Activated CD8-positive, alpha-beta memory T cell treated with anti-CD3 and anti-CD28 coated beads, Interleukin-2, amount 50 U/mL, for 4 hours (primary cell): ENCODE measurements at regions not wholly inside any gene's neighbourhood (a gene's known extent, or its start where the extent isn't known, plus 50 kb on each side); places are given as distances from the start of the nearest gene placed in this dataset.

Experiments
- DNase-seq: peaks from one replicate; pipeline ENCODE4 v3.0.0-alpha.2; 2020

DNA sequence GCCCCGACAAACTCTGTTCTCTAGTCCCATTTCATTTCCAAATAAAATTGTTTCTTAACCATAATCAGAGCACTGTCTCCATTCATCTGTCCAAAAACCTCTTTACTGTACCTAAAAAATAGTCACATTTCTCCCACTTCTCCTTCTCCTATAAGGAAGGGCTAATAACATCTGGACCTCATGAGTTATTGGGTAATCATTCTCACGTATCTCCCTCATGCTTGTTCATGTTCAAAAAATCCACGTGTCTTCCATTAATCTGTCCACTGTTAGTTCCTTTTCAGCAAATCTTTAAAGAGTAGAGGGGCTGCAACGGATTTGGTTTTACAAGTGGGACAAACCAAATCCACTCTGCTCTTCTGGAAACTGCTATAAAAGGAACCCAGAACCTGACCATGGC lies 1418.8 kb downstream of the MRPL39 start:
- DNase-seq: no peak

DNA sequence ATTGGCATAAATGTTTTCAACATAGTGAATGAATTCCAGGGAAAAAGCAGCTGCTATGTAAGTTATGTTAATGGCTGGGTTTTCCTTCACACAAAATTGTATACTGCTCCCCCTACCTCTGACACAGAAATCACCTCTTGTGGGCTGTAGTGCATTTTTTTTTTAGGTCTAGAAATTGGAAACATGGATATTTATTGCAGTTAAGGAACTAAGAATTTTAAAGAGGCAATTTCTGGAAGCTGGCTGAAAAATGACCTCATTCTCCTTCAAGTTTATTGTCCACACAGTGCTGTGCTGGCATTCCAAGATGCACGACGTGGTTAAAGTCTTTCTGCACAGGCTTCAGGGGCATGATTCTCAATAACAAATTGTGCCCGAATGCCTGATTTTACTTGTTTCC lies 1424.2 kb downstream of the MRPL39 start:
- no peak for DNase-seq

DNA sequence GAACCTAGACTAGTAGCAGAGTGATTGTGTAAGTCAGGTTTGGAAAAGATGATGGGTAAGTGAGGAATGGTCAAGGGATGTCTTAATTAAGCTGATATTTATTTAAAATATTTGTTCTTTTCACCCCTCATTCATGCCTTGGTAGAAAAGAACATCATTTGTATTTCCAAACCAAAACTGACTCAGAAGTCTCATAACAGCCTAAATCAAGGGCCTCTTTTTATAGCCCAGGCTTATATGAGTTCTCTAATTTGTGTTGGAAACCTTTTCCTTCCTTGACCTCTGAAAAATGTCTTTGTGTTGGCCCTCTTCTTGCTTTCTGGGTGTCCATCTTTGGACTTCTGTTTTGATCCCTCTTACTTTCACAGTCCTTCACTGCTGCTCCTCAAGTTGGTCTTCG lies 1428.2 kb downstream of the MRPL39 start:
- DNase-seq: no peak

DNA sequence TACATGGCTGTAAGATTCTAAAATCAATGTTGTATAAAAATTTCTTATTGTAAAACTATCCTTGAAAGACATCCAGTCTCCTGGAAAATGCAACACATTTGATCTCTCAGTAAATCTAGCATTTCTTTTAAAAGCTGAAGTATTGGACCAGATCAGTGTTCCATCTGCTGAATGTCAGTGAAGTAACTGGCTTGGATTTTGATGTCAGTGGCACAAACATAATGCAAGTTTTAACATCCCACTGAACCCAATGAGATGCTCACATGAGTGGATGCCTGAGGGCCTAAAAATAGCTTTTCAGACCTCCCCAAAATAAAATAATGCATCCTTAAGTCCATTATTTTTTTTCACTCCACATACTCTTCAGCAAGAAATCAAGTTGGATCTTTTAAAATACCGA lies 1432.2 kb downstream of the MRPL39 start:
- DNase-seq: no peak

DNA sequence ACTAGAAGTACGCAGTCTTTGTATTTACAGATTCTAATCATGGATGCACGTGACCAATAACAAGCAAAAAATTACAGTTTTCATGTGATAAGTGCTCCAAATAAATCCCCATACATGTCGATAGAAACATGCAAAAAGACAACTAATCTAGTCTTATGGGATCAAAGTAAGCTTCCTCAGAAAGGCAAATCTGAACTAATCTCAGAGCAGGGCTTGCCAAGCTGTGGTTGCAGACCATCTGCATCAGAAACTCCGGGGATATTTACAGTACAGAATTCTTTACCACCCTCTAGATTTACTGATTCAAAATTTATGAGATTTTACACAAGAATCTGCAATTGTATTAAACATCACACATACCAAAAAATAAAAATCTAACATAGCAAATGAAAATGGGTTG lies 1435.5 kb downstream of the MRPL39 start:
- no peak for DNase-seq

DNA sequence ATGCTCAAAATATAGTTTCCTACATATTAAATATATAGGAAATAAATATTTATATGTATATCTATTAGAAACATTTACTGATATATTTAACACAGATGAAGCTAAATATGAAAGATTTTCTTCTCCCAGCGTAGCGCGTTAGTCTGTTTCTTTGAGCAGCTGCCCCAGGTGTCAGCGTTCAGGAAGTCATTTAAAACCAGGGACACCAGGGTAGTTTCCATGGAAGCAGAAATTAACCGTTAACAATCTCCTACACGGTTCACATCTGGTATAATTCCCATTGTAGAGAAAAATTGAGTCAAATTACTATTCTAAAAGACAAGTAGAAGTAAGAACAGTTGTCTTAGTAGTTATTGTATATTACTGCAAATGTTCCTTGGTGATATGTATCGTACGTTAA lies 1443.7 kb downstream of the MRPL39 start:
- DNase-seq: no peak

DNA sequence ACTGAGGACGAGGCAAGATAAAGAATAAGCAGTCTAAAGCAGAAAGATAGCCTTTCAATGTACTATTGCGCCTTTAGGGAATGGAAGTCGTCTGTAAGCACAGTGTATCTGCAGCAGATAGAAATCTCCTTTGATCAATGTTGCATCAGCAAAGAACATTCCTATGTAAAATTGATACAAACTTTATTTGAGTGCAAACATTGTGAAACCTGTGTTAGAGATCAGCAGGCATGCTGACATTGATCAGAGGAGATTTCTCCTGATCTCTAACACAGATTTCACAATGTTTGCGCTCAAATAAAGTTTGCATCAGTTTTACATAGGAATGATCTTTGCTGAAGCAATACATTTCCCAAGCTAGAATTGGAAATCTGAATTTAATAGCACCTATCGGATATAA lies 1446.8 kb downstream of the MRPL39 start:
- no peak for DNase-seq

DNA sequence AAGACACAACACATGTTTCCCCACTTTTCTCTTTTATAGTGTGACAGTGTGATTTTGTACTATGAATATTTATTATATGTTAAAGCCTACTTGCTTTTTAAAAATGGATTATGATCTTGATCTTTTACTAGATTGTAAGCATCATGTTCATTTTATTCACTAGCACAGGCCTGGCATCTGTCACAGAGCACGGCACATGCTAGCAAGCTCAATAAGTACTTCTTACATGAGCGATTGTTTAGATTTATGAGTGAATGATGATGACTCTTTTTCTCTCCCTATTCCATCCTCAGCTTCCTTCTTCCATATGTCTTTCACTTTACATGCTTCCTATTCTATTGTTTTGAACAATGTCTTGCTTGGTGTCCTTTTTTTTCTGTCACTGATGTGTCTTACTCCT lies 1454.1 kb downstream of the MRPL39 start:
- no peak for DNase-seq

DNA sequence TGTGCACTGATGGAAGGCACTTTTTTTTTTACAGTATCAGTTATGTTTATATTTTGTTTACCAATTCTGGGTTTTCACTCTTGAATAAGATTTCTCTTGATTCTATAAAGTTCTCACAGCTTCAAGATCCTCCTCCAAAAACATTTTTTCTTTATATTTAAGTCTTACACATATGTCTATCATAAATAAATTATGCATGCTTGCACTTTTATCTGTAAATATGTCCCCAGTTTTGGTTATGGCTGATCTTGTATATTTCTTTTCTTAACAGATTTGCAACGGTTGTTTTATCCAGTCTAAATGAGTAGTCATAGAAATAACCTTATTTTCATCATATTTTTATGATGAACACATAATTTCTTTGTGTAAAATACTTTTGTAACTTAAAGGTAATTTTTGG lies 1456.5 kb downstream of the MRPL39 start:
- DNase-seq: no peak

DNA sequence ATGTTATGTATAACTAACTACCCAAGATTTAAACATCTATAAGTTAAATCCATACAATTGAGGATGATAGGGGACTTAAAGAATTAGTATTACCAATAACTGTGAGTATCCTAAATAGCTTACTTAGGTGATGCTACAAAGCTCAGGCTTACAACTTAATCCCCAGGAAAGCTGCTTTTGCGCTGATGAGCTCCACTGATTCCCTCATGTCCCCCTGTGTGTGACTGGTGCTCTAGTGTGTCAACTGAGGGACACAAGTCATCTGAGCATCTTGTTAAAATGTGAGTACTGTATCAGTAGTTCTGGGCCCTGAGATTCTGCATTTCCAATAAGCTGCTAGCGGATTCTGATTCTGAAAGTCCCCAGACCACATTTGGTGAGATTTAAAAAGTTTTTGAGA lies 1458.8 kb downstream of the MRPL39 start:
- DNase-seq: no peak

DNA sequence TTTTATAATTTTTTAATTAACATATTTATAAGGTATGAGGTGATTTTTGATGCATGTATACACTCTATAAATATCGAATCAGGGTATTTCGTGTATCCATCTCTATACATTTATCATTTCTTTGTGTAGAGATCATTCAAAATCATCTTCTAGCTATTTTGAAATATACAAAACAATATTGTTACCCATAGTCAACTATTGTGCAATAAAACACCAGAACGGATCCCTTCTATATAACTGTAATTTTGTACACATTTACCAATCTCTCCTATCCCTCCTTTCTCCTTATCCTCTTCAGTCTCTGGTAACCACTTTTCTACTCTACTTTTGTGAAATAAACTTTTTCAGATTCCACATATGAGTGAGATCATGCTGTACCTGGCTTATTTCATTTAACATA lies 1459.6 kb downstream of the MRPL39 start:
- no peak for DNase-seq

DNA sequence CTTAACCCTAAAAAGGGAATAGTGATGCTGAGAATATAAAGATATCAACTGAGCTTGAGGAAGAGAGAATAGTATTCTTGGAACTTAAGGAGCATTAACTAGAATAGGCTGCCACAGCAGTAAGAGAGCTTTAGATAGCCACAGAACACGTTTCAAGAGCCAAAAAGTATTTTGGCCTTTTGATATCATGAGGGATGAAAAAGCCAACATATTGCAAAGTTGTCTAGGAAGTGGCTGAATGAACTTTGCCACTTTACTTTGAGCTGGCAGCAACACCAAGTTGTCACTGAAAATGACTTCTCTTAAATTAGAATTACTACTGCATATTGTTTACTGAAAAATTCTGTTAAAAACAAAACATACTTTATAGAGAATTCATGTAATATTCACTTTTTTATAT lies 1476.2 kb downstream of the MRPL39 start:
- no peak for DNase-seq

DNA sequence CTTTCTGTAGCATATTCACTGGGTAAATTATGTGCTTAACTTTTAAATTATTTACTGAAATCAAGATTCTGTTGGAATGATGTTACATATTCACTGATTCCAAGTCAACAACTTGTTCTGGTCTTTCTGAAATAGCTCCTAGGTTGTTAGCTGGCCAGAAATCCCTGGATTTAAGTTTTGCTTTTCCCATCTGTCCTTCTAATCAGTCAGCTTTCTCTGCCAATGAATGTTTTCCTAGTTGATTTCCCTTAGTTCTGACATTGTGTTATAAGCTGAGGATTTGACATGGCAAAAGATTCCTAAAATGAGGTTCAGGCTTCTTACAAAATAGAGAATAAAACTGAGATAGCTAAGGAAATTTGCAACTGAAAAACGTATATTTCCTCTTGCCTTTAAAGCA lies 1479.6 kb downstream of the MRPL39 start:
- no peak for DNase-seq

DNA sequence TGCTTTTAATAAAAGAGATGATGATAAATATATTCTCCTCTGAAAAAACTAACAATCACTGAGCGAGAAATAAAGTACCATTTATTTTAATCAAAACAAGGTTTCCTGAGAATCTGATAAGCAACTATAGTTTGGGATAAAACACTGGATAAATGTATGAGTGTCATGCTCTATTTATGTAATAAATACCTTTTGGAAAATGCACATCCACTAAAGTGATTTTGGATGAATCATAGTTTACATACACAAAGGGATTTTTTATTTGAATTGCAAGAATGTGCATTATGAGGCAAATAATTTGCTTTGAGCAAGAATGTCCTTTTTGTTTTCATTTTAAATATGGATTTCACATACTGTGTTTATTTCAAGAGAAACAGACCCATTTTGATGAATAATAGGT lies 1483.5 kb downstream of the MRPL39 start:
- no peak for DNase-seq

DNA sequence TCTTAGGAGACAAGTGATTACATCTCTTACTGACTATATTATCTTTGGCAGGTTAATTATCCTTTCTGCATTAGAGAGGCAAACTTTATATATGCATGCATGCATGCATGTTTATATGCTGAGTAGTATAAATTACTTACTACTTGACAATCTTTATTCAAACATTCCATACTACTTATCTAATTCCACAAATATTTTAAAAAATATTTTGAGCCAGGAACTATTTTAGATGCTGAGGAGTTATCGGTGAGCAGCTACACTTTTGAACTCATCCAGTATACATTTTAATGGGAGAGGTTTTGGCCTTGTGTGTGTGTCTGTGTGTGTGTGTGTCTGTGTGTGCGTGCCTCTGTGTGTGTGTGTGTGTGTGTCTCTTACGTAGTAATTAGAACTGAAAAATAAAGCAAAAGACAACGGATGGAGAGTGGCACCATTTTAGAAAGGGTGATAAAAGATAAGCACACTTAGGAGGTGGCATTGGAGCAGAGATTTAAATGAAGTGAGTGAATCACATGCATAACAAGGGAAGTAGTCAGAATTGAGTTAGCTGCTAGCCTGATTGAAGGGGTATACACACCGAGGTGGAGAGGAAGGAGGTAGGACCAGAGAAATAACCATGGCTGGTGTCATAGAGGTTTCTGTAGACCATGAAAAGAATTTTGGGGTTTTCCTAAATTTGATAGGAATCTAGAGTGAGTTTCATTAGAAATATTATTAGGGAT lies 1488.4 kb downstream of the MRPL39 start:
- no peak for DNase-seq

DNA sequence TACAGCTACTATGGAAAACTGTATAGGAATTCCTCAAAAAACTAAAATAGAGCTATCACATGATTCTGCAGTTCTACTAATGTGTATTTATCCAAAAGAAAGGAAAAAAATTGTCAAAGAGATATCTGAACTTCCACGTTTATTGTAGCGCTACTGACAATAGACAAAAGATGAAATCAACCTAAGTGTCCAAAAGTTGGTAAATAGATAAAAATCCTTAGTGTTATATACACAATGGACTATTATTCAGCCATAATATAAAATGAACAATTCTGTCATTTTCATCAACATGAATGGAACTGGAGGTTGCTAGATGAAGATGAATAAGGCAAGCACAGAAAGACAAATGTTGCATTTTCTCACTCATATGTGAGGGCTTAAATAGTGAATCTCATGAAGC lies 1492.1 kb downstream of the MRPL39 start:
- DNase-seq: no peak

DNA sequence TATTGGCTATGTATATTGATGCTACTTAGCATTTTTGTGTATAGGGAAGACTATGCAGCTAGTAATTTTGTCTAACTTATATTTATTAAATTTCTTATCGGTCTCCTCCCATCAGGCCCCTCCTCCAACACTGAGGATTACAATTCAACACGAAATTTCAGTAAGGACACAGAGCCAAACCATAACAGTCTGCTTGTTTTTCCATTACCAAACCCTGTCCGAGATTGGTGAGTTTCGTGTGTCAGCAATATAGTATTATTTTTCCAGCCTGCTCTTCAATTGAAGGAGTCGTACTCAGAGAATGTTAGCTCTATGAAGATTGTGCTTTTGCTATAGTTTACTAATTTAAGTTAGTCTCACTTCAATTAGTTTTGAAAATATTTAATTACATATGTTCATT lies 1495.3 kb downstream of the MRPL39 start:
- DNase-seq: no peak

DNA sequence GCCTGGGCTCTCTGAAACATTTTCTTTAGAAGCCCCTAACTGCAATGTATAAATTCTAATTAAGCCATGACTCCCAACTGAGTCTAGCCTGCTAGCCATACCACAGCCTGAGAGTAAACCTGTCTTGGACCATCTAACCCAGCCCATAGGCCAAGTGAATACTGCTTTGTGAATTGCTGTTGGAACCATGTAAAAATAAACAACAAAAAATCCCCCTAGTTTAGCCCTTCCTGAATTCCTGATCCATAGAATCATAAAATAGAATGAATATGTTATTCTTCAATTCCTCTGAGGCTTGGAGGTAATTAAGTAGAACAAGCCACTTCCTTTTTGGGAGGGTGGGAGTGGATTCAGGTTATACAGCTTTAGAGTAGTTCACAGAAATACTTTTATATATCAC lies 1496.4 kb downstream of the MRPL39 start:
- no peak for DNase-seq

DNA sequence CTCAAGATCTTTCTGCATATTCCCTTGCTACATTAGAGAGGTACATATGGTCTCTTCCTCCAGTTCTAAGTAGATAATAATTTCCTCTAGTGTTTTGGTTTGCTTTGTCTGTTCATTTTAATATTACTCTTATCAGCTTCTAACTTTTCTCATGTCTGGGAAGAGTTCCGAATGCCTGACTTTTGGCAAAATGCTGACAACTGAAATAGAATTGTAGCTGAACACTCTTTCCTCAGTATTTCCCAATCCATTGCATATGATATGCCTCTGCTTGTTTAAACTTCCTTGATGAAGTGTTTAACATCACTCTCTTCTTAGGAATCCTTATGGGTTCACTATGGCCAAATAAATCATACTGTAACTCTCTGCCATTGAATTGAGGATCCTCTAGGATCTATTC lies 1510.1 kb downstream of the MRPL39 start:
- DNase-seq: no peak

DNA sequence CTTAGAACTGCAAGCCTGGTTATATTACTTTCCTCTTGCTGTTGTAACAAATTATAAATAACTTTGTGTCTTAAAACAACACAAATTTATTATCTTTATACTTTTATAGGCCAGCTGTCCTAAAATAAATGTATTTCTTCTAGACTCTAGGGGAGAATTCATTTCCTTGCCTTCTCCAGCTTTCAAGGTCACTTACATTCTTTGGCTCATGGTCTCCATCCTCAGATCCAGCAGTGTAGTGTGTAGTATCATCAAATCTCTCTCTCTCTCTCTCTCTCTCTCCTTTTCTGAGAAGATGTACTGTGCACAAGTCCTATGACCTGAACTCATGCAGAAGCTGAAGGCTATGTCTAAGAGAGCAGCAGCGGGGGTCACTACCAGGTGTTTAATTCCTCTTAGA lies 1510.6 kb downstream of the MRPL39 start:
- no peak for DNase-seq

DNA sequence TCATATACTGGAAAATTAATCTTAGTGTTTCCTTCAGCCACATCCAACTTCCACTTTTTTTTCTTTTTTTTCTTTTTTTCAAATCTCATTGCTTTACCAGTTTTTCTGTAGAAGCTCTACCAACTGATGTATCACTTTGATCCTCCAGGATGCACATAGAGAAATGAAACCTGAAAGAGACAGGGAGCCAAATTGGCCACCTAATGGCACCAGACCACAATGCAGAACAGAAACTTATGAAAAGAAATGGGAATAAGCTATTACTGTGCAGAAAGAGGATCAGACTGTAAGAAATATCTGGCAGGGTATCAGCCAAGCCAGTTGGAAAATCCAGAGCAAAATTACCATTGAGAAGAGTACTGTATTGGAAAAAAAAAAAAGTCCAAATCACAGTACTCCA lies 1514.2 kb downstream of the MRPL39 start:
- no peak for DNase-seq

DNA sequence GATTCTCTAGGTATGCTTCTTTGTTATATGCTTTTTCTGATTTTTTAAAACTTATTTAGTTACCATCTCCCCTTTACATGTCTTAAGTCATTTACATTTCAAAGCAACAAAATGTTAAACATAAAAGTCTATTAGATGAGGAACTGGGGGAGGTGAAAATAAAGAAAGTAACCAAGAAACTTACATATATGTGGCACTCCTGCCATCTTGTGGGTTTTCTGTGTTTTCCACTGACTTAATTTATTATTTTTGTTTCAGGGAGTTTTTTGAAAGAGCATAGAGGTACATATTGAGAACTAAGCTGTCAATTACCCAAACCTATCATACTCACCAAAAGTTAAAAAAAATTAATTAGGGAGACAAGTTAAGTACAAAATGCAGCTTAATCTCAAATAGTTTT lies 1531.1 kb downstream of the MRPL39 start:
- DNase-seq: no peak

DNA sequence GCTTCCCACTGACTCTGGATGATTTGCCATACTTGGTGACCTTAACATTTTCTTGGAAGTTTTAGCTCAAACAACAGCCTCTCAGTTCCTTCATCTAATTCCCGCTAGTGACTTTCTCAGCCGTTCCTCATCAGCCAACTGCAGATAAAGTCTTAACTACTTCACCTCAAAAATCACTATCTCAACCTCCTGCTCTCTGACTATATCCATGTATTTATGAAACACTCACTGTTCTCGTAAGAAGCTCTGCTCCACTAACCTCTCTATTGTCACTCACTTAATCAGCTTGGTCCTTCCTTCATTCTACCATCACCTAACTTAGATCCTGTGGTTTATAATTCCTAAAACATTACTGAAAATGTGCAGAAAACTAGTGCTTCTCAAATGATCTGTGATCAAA lies 1551.6 kb downstream of the MRPL39 start:
- no peak for DNase-seq

DNA sequence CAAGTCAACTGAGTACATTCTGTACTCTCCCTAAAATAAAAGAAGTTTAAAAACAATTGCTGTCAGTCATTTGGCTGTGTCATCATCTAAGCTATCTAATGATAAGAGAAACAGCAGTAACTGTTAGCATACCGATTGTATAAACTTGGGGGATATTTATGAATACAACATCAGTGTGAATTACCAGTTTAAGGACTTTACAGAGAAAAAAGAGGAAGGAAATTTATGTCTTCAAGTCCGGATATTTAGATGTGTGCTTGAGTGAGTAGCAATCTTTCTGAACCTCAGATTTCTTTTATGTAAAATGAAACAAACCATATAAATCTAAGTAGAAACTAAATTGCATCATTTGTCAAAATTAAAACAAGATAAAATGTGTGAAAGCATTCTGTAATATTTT lies 1557.0 kb downstream of the MRPL39 start:
- no peak for DNase-seq

DNA sequence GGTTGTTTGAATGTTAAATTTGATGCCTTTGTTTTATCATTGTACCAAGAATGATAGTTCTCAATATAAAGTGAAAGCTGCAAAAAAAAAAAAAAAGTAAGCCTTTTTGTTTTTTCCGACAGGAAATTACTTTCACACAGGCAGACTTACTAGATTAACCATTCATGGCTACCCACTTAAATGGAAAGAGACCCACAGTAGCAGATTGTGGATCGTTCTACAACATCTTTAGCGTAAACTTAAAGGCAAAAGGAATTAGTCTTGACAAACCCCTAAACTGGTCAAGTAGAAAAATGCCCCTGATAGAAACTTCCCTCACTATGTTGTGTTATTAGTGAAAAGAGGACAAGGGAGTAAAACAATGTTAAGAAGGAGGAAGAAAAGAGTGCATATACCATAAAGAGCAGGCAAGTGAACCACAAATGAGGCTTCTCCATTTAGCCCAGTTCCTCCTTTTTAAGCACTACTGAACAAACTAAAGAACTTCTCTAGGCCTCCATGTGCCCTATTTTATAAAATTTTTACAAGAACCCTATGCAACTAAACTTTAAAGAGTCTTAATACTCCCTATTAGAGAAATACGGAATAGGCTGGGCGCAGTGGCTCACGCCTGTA lies 1560.3 kb downstream of the MRPL39 start:
- DNase-seq: no peak
